Peyer's patch (tissue), 4 donors: ENCODE measurements at regions not wholly inside any gene's neighbourhood (a gene's known extent, or its start where the extent isn't known, plus 50 kb on each side); places are given as distances from the start of the nearest gene placed in this dataset.
A peak's percentile ranks its signal among the peaks of the same experiment; 100 is the strongest.
"Not testable (repeated sequence)": the region's sequence is repeated elsewhere in the genome, so short reads cannot be mapped to it uniquely, and the experiment has no call there.

Experiments
- DNase-seq, 3 donors: peaks; one replicate each; pipeline ENCODE4 v3.0.0-alpha.2; 2017 to 2019
- H3K27ac ChIP-seq, 4 donors: fragments of 200-600 bp; sonication (generic); one replicate each; pipeline ENCODE4 v1.5.1; 2016 to 2019
- H3K27me3 ChIP-seq, 2 donors: fragments of 200-600 bp; sonication (generic); one replicate each; pipeline ENCODE4 v1.5.1; 2019
- H3K36me3 ChIP-seq, 3 donors: fragments of 200-600 bp; sonication (generic); one replicate each; pipeline ENCODE4 v1.5.1; 2016 to 2019
- H3K4me1 ChIP-seq, 4 donors: fragments of 200-600 bp; sonication (generic); one replicate each; pipeline ENCODE4 v1.5.1; 2016 to 2019
- H3K4me3 ChIP-seq, 4 donors: fragments of 200-600 bp; sonication (generic); 1 replicate in 3 of 4; 2 replicates in 1 of 4; pipeline ENCODE4 v1.5.1; 2016 to 2019; ENCODE audit warnings: mild to moderate bottlenecking in 1 of 4
- H3K9me3 ChIP-seq, 4 donors: fragments of 200-600 bp; sonication (generic); one replicate each; pipeline ENCODE4 v1.5.1; 2016 to 2019; ENCODE audit warnings: mild to moderate bottlenecking in 1 of 4

GRCh38 chr2:113551637-113552318 lies 53.3 kb downstream of the FOXD4L1 start:
- DNase-seq, result peak in 2 of 3 donors; percentile 37 to 71
- H3K36me3 ChIP-seq, H3K9me3 ChIP-seq, H3K4me1 ChIP-seq, H3K4me3 ChIP-seq, H3K27me3 ChIP-seq: not testable (repeated sequence)
- peak overlapping the region in 1 of 4 donors; percentile 5 for H3K27ac ChIP-seq

- not testable (repeated sequence) for H3K4me3 ChIP-seq, H3K9me3 ChIP-seq, H3K4me1 ChIP-seq, H3K27ac ChIP-seq, H3K36me3 ChIP-seq, DNase-seq, H3K27me3 ChIP-seq
Measured at GRCh38 chr2:113559820-113560219, 61.4 kb downstream of the FOXD4L1 start.

DNA sequence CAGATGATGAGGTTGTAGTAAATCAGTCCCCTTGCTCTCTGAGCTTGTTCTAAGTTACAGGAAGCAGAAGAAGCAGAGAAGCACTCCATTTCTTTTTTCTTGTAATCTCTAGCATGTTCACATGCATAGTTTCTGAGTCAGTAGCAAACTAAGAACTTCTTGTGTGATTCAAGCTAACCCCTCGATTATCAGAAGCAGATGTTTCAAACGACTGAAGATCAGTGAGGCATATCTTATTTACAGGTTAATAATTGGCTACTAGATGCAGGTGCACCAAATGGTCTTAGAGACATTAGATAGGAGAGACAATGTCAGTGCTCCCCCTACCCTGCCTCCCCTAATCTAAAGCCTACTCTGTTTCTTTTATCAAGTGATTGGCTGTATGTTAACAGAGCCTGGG lies 64.2 kb downstream of the FOXD4L1 start:
- H3K27me3 ChIP-seq, H3K4me1 ChIP-seq, H3K4me3 ChIP-seq, H3K27ac ChIP-seq, H3K9me3 ChIP-seq, DNase-seq, H3K36me3 ChIP-seq: not testable (repeated sequence)

- not testable (repeated sequence) for H3K27me3 ChIP-seq, H3K9me3 ChIP-seq, H3K27ac ChIP-seq, H3K4me3 ChIP-seq, H3K4me1 ChIP-seq, H3K36me3 ChIP-seq, DNase-seq
Measured at GRCh38 chr2:113566674-113567480, 60.2 kb upstream of the RABL2A start.

GRCh38 chr2:113567481-113567849 lies 59.6 kb upstream of the RABL2A start:
- H3K9me3 ChIP-seq, H3K4me3 ChIP-seq, H3K36me3 ChIP-seq, DNase-seq, H3K27ac ChIP-seq, H3K4me1 ChIP-seq, H3K27me3 ChIP-seq: not testable (repeated sequence)

DNA sequence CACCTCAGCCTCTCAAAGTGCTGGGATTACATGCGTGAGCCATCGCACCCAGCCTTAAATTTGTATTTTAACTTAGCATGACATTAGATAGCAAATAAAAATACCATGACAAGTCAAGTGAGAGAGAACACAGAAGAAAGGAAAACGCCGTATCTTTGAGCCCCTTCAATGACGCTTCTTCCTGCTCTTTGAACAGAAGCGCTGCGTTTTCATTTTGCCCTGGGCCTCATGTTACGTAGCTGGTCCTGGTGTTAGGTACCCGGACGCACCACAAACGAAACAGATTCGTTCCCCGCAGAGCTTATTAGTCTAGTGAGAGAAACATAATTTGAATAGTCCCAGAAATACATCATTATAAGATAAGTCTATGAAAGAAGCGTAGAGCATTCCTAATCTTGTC lies 58.8 kb upstream of the RABL2A start:
- H3K4me1 ChIP-seq, H3K27ac ChIP-seq, H3K9me3 ChIP-seq, H3K36me3 ChIP-seq, H3K4me3 ChIP-seq, DNase-seq, H3K27me3 ChIP-seq: not testable (repeated sequence)

GRCh38 chr2:113570082-113570481 lies 57.0 kb upstream of the RABL2A start:
- DNase-seq, H3K4me3 ChIP-seq, H3K36me3 ChIP-seq, H3K9me3 ChIP-seq, H3K27me3 ChIP-seq, H3K4me1 ChIP-seq, H3K27ac ChIP-seq: not testable (repeated sequence)

- not testable (repeated sequence) for H3K9me3 ChIP-seq, H3K36me3 ChIP-seq, H3K4me3 ChIP-seq, H3K27ac ChIP-seq, DNase-seq, H3K4me1 ChIP-seq, H3K27me3 ChIP-seq
Measured at GRCh38 chr2:113570509-113571009, 56.5 kb upstream of the RABL2A start.

GRCh38 chr2:113571482-113572068 lies 55.5 kb upstream of the RABL2A start:
- not testable (repeated sequence) for H3K4me1 ChIP-seq, DNase-seq, H3K9me3 ChIP-seq, H3K27ac ChIP-seq, H3K36me3 ChIP-seq, H3K27me3 ChIP-seq, H3K4me3 ChIP-seq

DNA sequence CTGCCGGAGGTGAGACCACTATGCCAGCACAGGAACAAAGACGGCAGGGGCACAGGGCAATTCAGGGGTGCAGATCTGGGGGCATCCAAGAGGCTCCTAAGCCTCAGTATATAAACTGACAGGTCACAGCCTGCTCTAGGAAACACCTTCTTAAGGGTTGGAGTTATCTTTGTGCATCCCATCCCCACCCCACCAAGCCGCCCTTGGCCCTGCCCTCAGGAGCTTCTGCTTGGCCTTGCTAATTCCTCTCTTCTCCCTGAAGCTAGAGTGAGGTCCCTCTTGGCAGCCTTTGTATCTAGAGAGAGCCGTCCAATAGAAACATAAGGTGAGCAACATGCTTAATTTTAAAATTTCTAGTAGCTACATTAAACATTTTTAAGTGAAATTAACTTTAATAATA lies 51.3 kb upstream of the RABL2A start:
- H3K36me3 ChIP-seq, H3K27ac ChIP-seq, H3K9me3 ChIP-seq, H3K4me1 ChIP-seq, H3K4me3 ChIP-seq, DNase-seq, H3K27me3 ChIP-seq: not testable (repeated sequence)

GRCh38 chr2:113576353-113576752 lies 50.7 kb upstream of the RABL2A start:
- not testable (repeated sequence) for H3K4me1 ChIP-seq, DNase-seq, H3K9me3 ChIP-seq, H3K27ac ChIP-seq, H3K36me3 ChIP-seq, H3K4me3 ChIP-seq, H3K27me3 ChIP-seq
